ENCODE measurements at regions not wholly inside any gene's neighbourhood (a gene's known extent, or its start where the extent isn't known, plus 50 kb on each side); places are given as distances from the start of the nearest gene placed in this dataset.

DNA sequence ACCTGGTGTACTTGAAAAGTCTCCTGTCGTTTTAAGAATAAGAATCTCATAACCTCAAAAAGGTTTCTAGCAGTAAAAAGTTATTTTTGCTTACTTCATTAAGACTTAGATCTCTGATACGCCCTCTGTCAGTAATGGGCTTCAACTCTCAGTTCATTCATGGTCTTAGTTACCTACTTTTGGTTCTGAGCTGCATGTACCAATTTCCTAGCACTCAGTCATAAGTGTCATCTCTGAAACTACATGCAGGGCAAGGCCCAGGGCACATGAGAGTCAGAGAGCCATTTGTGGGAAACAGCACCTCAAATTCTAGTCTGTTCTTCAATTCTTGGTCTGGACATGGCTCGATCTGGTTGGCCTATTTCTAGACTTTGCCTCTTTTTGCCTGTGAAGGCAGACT, 838.4 kb downstream of the FAM181B start:
- no peak for TF ChIP-seq EZH2phosphoT487 (IDR thresholded peaks at IDR 0.05; ENCODE audit: borderline replicate concordance, low read length)
- TF ChIP-seq, protein P1, sequence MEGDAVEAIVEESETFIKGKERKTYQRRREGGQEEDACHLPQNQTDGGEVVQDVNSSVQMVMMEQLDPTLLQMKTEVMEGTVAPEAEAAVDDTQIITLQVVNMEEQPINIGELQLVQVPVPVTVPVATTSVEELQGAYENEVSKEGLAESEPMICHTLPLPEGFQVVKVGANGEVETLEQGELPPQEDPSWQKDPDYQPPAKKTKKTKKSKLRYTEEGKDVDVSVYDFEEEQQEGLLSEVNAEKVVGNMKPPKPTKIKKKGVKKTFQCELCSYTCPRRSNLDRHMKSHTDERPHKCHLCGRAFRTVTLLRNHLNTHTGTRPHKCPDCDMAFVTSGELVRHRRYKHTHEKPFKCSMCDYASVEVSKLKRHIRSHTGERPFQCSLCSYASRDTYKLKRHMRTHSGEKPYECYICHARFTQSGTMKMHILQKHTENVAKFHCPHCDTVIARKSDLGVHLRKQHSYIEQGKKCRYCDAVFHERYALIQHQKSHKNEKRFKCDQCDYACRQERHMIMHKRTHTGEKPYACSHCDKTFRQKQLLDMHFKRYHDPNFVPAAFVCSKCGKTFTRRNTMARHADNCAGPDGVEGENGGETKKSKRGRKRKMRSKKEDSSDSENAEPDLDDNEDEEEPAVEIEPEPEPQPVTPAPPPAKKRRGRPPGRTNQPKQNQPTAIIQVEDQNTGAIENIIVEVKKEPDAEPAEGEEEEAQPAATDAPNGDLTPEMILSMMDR (IDR thresholded peaks at IDR 0.05; ENCODE audit: low read depth, low read length, poor library complexity, severe bottlenecking) = no peak
